GM12801 (cell line): ENCODE measurements at regions not wholly inside any gene's neighbourhood (a gene's known extent, or its start where the extent isn't known, plus 50 kb on each side); places are given as distances from the start of the nearest gene placed in this dataset.

Source experiments
- TF ChIP-seq, protein P1 (sequence below): IDR thresholded peaks from one replicate; pipeline ENCODE4 v1.5.1; 2011; ENCODE audit warnings: control low read depth; ENCODE audit not compliant: insufficient read length; ENCODE audit errors: extremely low read depth

DNA sequence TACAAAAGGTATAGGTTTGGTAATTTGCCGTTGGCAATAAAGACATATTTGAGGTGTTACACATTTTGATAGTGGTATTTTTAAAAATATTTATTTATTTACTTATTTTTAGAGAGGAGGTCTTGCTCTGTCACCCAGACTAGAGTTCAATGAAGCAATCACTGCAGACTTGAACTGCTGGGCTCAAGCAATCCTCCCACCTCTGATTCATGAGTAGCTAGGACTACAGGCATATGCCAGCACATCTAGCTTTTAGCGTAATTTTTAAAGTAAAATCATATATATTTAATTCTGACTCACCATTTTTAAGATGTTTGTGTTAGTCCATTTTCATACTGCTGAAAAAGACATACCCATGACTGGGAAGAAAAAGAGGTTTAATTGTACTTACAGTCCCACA is 1974.3 kb downstream of the EFNA5 start:
- TF ChIP-seq, protein P1, sequence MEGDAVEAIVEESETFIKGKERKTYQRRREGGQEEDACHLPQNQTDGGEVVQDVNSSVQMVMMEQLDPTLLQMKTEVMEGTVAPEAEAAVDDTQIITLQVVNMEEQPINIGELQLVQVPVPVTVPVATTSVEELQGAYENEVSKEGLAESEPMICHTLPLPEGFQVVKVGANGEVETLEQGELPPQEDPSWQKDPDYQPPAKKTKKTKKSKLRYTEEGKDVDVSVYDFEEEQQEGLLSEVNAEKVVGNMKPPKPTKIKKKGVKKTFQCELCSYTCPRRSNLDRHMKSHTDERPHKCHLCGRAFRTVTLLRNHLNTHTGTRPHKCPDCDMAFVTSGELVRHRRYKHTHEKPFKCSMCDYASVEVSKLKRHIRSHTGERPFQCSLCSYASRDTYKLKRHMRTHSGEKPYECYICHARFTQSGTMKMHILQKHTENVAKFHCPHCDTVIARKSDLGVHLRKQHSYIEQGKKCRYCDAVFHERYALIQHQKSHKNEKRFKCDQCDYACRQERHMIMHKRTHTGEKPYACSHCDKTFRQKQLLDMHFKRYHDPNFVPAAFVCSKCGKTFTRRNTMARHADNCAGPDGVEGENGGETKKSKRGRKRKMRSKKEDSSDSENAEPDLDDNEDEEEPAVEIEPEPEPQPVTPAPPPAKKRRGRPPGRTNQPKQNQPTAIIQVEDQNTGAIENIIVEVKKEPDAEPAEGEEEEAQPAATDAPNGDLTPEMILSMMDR: no peak

DNA sequence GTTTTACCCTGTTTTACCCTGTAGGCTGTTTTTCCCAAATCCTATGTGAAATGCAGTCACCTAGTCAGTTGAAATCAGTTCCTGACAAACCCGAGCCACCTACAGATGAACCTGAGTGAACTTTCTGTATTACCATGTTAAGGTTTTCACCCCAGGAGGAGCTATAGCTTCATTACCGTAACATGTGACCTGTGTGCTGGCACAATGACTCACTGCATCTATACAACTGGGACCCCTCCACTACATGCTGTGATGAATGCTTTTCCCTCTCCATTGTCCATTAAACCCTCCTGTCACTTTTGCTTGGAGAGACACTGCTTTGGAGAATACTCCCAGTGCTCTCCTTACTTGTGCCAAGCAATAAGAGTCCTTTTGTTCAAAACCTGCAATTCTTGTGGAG is 1974.8 kb downstream of the EFNA5 start:
- TF ChIP-seq, protein P1: no peak

DNA sequence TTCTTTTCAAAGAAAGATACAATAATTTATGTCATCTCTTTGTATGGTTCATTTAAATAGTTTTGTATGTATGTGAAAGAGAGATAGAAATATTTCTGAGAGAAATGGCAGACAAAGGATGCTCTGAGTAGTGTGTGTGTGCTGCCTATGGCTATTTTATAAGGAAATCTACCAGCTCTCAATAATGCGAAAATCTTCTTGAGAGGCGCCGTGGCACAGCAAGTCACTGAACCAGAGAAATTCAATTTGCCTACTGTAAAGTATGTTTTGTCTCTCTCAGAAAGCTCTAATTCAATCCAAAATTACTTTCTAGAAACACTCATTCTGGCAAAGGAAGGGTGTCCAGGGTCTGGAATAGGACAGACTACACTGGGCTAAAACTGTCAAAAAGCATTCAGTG is 1981.1 kb downstream of the EFNA5 start:
- TF ChIP-seq, protein P1: no peak

DNA sequence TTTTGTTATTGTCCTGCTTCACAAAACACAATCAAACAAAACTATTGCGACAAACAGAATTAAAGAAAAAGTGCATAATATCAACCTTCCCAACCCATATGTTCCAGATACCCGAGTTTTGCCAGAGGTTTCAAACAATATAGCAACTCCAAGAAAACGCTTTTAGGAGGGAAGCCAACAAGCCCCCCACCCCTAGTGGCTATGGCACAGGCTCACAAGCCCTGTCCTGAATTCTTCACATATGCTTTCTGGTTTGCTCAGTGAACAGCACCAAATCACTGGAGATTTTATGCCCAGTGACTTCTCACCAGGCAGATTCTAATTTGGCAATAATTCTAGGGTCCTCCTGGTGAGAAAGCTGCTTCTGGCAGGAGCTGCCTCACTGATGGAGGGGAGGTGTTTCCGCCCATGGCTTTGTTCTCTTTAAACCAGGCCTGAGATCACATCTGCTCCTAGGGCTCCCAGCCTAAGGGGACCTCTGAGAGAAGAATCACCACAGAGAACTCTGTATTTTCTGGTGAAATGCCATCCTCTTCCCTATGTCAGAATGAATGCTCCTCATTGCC is 1982.4 kb downstream of the EFNA5 start:
- TF ChIP-seq, protein P1: no peak

DNA sequence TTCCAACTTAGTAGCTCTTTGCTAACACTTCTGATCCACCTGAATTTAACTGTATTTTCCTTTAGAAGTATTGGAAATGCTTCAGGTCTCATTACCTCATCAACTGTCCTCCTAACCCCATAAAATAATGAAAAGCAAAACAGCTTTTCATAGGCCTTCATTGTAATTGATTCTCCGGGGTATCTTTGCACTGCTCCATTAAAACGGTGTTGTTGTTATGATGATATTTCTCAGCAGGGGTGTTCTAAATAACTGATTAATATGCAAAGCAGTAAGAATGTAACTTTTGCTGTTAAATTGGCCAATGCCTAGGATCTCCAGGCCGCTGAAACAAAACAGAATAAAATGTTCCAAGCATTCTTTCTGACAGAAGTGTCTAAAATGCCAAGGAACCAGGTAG is 1983.2 kb downstream of the EFNA5 start:
- TF ChIP-seq, protein P1: no peak

DNA sequence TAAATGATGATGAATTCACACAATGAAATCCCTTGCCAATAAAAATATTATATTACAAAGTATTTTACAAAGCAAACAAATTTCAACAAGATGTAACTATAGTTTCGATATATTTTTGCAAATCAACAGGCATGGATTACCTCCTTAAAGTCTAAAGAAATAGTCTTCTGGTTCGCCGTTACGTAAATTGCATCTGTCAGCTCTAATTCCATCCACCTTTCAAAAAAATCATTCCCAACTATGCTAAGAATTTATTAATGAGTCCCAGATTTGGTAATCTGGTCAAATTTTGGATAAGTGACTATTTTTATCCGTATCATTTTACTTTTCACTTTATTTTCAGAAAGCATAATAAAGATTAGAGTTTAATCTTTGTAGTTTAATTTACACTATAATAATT is 1984.9 kb downstream of the EFNA5 start:
- TF ChIP-seq, protein P1: no peak

DNA sequence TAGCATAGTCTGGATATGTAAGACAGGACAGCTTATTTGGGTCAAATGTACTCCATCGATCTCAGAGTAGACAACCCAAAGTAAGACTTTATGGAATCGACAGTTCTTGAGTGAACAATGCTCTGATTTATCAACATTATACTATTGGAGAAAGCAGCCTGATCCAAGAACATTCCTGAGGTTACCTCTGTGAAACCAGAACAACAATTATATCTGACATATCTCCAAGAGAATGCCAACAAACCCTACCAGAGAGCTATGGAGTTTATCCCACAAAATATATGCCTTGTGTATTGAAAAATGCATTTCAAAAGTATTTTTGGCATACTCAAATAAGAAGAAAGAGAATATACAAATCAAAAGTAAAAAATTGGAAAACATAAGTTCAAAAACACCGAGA is 1985.9 kb downstream of the EFNA5 start:
- TF ChIP-seq, protein P1: no peak
